ENCODE measurements at regions not wholly inside any gene's neighbourhood (a gene's known extent, or its start where the extent isn't known, plus 50 kb on each side); places are given as distances from the start of the nearest gene placed in this dataset.

DNA sequence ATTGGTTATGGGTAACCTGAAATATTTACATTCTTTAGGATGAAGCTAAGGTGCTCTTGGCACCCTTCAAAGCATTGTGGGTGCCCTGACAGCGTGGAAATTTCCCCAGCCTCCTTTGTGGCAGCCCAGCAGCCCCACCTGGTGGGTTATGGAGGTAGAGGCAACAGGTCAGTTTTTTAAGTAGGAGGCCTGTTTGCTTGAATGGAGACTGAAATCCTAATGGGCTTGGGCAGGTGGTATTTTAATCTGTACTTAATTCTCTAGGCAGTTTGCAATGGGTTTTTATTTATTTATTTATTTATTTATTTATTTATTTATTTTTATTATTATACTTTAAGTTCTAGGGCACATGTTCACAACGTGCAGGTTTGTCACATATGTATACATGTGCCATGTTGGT, 139.4 kb downstream of the EPC1 start (continued):
- no peak for TF ChIP-seq IRX3 (CRISPR knock-in tag; IDR thresholded peaks at IDR 0.05; ENCODE audit: borderline replicate concordance, low read depth)
- no peak for TF ChIP-seq ZNF251 (CRISPR knock-in tag; IDR thresholded peaks at IDR 0.05)
- TF ChIP-seq HOXA7 (CRISPR knock-in tag; IDR thresholded peaks at IDR 0.05), result no peak
- no peak for TF ChIP-seq FOXK2 (IDR thresholded peaks at IDR 0.05)
- no peak for TF ChIP-seq ZNF850 (CRISPR knock-in tag; conservative IDR thresholded peaks at IDR 0.05)
- TF ChIP-seq ZNF678 (CRISPR knock-in tag; IDR thresholded peaks at IDR 0.05), result no peak
- TF ChIP-seq, protein P1, sequence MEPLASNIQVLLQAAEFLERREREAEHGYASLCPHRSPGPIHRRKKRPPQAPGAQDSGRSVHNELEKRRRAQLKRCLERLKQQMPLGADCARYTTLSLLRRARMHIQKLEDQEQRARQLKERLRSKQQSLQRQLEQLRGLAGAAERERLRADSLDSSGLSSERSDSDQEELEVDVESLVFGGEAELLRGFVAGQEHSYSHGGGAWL (CRISPR knock-in tag; IDR thresholded peaks at IDR 0.05), result no peak
- no peak for TF ChIP-seq ZNF616 (CRISPR knock-in tag; IDR thresholded peaks at IDR 0.05; ENCODE audit: low read depth)
- TF ChIP-seq TAF15 (IDR thresholded peaks at IDR 0.05; ENCODE audit: low read depth, low read length, poor library complexity, severe bottlenecking), result no peak
- no peak for TF ChIP-seq ZNF124 (CRISPR knock-in tag; IDR thresholded peaks at IDR 0.05)
- TF ChIP-seq CEBPG (CRISPR knock-in tag; IDR thresholded peaks at IDR 0.05), result 0 out of 2 replicates have a peak, but pooled peaks have one; percentile 9
- no peak for TF ChIP-seq CBFB (CRISPR knock-in tag; IDR thresholded peaks at IDR 0.05)
- TF ChIP-seq SRSF9 (IDR thresholded peaks at IDR 0.05; ENCODE audit: borderline replicate concordance, insufficient read depth, low read depth, low read length, poor library complexity, severe bottlenecking), result no peak
- TF ChIP-seq SOX6 (IDR thresholded peaks at IDR 0.05), result no peak
- TF ChIP-seq SOX6 (CRISPR knock-in tag; IDR thresholded peaks at IDR 0.05), result no peak
- TF ChIP-seq GZF1 (CRISPR knock-in tag; IDR thresholded peaks at IDR 0.05), result no peak
- TF ChIP-seq ZZZ3 (CRISPR knock-in tag; IDR thresholded peaks at IDR 0.05; ENCODE audit: borderline replicate concordance), result no peak
- no peak for TF ChIP-seq CBX5 (CRISPR knock-in tag; IDR thresholded peaks at IDR 0.05; ENCODE audit: borderline replicate concordance)
- no peak for TF ChIP-seq ZNF484 (CRISPR knock-in tag; IDR thresholded peaks at IDR 0.05; ENCODE audit: borderline replicate concordance, low read depth)
- TF ChIP-seq ZNF143 (CRISPR knock-in tag; IDR thresholded peaks at IDR 0.05), result peak; percentile 61
- TF ChIP-seq RAD21 (CRISPR knock-in tag; IDR thresholded peaks at IDR 0.05), result peak; percentile 84
- no peak for TF ChIP-seq PHF21A (CRISPR knock-in tag; IDR thresholded peaks at IDR 0.05)
- TF ChIP-seq, protein P2, sequence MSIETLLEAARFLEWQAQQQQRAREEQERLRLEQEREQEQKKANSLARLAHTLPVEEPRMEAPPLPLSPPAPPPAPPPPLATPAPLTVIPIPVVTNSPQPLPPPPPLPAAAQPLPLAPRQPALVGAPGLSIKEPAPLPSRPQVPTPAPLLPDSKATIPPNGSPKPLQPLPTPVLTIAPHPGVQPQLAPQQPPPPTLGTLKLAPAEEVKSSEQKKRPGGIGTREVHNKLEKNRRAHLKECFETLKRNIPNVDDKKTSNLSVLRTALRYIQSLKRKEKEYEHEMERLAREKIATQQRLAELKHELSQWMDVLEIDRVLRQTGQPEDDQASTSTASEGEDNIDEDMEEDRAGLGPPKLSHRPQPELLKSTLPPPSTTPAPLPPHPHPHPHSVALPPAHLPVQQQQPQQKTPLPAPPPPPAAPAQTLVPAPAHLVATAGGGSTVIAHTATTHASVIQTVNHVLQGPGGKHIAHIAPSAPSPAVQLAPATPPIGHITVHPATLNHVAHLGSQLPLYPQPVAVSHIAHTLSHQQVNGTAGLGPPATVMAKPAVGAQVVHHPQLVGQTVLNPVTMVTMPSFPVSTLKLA (IDR thresholded peaks at IDR 0.05), result no peak
- TF ChIP-seq, protein P3, sequence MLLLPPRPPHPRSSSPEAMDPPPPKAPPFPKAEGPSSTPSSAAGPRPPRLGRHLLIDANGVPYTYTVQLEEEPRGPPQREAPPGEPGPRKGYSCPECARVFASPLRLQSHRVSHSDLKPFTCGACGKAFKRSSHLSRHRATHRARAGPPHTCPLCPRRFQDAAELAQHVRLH (CRISPR knock-in tag; IDR thresholded peaks at IDR 0.05; ENCODE audit: borderline replicate concordance, low read depth), result peak; percentile 47; the same call in 1 of the 2 replicates
- 0 out of 2 replicates have a peak, but pooled peaks have one; percentile 21 for TF ChIP-seq TARDBP (CRISPR knock-in tag; IDR thresholded peaks at IDR 0.05)
- TF ChIP-seq, protein P4, sequence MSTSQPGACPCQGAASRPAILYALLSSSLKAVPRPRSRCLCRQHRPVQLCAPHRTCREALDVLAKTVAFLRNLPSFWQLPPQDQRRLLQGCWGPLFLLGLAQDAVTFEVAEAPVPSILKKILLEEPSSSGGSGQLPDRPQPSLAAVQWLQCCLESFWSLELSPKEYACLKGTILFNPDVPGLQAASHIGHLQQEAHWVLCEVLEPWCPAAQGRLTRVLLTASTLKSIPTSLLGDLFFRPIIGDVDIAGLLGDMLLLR (CRISPR knock-in tag; IDR thresholded peaks at IDR 0.05), result no peak
- TF ChIP-seq GATAD2A (CRISPR knock-in tag; IDR thresholded peaks at IDR 0.05), result 0 out of 2 replicates have a peak, but pooled peaks have one; percentile 28
- TF ChIP-seq, protein P5, sequence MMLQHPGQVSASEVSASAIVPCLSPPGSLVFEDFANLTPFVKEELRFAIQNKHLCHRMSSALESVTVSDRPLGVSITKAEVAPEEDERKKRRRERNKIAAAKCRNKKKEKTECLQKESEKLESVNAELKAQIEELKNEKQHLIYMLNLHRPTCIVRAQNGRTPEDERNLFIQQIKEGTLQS (CRISPR knock-in tag; IDR thresholded peaks at IDR 0.05), result no peak
- no peak for TF ChIP-seq SP5 (CRISPR knock-in tag; IDR thresholded peaks at IDR 0.05; ENCODE audit: borderline replicate concordance, low read depth)
- TF ChIP-seq FOXK1 (CRISPR knock-in tag; IDR thresholded peaks at IDR 0.05; ENCODE audit: borderline replicate concordance, low read depth), result no peak
- TF ChIP-seq, protein P6, sequence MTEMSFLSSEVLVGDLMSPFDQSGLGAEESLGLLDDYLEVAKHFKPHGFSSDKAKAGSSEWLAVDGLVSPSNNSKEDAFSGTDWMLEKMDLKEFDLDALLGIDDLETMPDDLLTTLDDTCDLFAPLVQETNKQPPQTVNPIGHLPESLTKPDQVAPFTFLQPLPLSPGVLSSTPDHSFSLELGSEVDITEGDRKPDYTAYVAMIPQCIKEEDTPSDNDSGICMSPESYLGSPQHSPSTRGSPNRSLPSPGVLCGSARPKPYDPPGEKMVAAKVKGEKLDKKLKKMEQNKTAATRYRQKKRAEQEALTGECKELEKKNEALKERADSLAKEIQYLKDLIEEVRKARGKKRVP (CRISPR knock-in tag; IDR thresholded peaks at IDR 0.05), result no peak
